ENCODE measurements at regions not wholly inside any gene's neighbourhood (a gene's known extent, or its start where the extent isn't known, plus 50 kb on each side); places are given as distances from the start of the nearest gene placed in this dataset.

DNA sequence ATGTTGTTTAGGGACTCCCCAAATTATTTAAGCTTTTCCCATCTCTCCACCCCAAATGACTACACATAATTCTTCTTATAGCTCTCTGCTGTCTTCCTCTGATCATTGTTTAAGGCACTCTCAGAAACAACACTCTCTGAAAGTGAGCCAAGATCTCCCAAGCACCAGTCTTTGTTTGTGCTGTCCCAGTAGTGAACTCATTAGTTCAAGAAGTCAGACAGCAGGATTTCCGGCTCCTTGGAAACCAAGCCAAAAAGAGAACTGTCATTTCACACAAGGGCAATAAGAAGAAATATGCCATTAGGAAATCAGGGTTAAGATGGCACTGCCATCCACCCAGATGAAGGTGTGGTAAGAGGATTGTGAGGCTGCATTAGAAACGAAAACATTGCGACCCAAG is 83.1 kb downstream of the FZD1 start (continued):
- TF ChIP-seq JUND (IDR thresholded peaks at IDR 0.05; ENCODE audit: borderline replicate concordance, low read depth, low read length) (no peak), JUND (tag; IDR thresholded peaks at IDR 0.05; ENCODE audit: borderline replicate concordance, low read depth, low read length) (no peak)

DNA sequence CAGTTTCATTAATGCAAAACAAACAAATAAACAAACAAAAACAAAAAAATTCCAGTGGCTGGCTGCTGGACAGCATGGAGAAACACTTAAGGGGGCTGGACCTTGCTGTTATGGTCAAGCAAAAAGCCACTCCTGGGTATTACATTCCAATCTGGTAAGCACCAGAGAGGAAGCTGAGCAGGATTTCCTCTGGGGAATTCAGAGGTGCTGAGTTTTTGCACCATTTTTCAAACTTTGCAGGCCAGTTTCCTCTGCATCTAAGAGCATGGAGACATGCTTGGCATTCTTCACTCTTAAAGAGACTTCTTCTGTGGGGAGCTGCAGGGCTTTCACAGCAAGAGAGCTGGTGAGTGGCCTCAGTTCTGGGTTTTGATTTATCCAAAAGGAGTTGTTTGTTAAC is 84.5 kb downstream of the FZD1 start:
- Histone ChIP-seq H2AFZ (ENCODE audit: low read depth, low read length) (no peak overlapping the region), H3K79me2 (ENCODE audit: control insufficient read depth, insufficient read depth, low read length) (no peaks in the 10 kb centered on the region), H3K9me1 (ENCODE audit: control insufficient read depth, insufficient read depth, low read length) (no peaks in the 10 kb centered on the region), H3K9me3 (replicated peaks; ENCODE audit: control insufficient read depth, insufficient read depth, low read depth, low read length) (no peaks in the 10 kb centered on the region), H4K20me1 (replicated peaks; ENCODE audit: control insufficient read depth, insufficient read depth, low read length) (0 out of 2 replicates have a peak, but pooled peaks cover 4% of the 10 kb centered on the region), H3K4me3 (no peak overlapping the region), H3K36me3 (ENCODE audit: control insufficient read depth, insufficient read depth, low read length) (no peaks in the 10 kb centered on the region), H3K27me3 (ENCODE audit: control insufficient read depth in 2 of 2, insufficient read depth in 2 of 2, low read length in 2 of 2) (peaks cover 0 to 9% of the 10 kb centered on the region in 2 experiments; a peak in 3 of 5 replicates), H3K4me2 (ENCODE audit: insufficient read depth, low read length) (no peak overlapping the region), H3K27ac (ENCODE audit: extremely low read depth, low read depth, low read length) (no peak overlapping the region), H3K9ac (ENCODE audit: insufficient read depth in 1 of 2, low read depth in 2 of 2, low read length in 2 of 2) (no peak overlapping the region), H3K4me1 (replicated peaks in 1 of 2; ENCODE audit: control insufficient read depth in 2 of 2, insufficient read depth in 2 of 2, low read length in 2 of 2) (no peaks in the 10 kb centered on the region)
- ChIA-PET CTCF (ENCODE audit: low intra/inter-chr PET ratio) (no interaction called here), POLR2A (no interaction called here)
- in situ Hi-C loops (cut with MboI), result no loop called here
- ATAC-seq, result no peak
- FAIRE-seq, result no peak
- no peak for DNase-seq (ENCODE audit: extremely low read depth in 1 of 4, low spot score in 3 of 4)
- TF ChIP-seq ZBTB17 (CRISPR knock-in tag; IDR thresholded peaks at IDR 0.05), result no peak
- TF ChIP-seq FUS (optimal IDR thresholded peaks at IDR 0.05; ENCODE audit: low read depth, low read length), result no peak
- no peak for TF ChIP-seq U2AF1 (optimal IDR thresholded peaks at IDR 0.05; ENCODE audit: low read depth, low read length)
- no peak for TF ChIP-seq CTBP1 (IDR thresholded peaks at IDR 0.05; ENCODE audit: borderline replicate concordance)
- no peak for TF ChIP-seq KDM1A (IDR thresholded peaks at IDR 0.05)
- TF ChIP-seq ETV6 (IDR thresholded peaks at IDR 0.05; ENCODE audit: borderline replicate concordance in 1 of 2, low read depth in 2 of 2, low read length in 1 of 2), result no peak
- TF ChIP-seq ETV6 (CRISPR knock-in tag; IDR thresholded peaks at IDR 0.05; ENCODE audit: borderline replicate concordance), result no peak
- TF ChIP-seq, protein P1, sequence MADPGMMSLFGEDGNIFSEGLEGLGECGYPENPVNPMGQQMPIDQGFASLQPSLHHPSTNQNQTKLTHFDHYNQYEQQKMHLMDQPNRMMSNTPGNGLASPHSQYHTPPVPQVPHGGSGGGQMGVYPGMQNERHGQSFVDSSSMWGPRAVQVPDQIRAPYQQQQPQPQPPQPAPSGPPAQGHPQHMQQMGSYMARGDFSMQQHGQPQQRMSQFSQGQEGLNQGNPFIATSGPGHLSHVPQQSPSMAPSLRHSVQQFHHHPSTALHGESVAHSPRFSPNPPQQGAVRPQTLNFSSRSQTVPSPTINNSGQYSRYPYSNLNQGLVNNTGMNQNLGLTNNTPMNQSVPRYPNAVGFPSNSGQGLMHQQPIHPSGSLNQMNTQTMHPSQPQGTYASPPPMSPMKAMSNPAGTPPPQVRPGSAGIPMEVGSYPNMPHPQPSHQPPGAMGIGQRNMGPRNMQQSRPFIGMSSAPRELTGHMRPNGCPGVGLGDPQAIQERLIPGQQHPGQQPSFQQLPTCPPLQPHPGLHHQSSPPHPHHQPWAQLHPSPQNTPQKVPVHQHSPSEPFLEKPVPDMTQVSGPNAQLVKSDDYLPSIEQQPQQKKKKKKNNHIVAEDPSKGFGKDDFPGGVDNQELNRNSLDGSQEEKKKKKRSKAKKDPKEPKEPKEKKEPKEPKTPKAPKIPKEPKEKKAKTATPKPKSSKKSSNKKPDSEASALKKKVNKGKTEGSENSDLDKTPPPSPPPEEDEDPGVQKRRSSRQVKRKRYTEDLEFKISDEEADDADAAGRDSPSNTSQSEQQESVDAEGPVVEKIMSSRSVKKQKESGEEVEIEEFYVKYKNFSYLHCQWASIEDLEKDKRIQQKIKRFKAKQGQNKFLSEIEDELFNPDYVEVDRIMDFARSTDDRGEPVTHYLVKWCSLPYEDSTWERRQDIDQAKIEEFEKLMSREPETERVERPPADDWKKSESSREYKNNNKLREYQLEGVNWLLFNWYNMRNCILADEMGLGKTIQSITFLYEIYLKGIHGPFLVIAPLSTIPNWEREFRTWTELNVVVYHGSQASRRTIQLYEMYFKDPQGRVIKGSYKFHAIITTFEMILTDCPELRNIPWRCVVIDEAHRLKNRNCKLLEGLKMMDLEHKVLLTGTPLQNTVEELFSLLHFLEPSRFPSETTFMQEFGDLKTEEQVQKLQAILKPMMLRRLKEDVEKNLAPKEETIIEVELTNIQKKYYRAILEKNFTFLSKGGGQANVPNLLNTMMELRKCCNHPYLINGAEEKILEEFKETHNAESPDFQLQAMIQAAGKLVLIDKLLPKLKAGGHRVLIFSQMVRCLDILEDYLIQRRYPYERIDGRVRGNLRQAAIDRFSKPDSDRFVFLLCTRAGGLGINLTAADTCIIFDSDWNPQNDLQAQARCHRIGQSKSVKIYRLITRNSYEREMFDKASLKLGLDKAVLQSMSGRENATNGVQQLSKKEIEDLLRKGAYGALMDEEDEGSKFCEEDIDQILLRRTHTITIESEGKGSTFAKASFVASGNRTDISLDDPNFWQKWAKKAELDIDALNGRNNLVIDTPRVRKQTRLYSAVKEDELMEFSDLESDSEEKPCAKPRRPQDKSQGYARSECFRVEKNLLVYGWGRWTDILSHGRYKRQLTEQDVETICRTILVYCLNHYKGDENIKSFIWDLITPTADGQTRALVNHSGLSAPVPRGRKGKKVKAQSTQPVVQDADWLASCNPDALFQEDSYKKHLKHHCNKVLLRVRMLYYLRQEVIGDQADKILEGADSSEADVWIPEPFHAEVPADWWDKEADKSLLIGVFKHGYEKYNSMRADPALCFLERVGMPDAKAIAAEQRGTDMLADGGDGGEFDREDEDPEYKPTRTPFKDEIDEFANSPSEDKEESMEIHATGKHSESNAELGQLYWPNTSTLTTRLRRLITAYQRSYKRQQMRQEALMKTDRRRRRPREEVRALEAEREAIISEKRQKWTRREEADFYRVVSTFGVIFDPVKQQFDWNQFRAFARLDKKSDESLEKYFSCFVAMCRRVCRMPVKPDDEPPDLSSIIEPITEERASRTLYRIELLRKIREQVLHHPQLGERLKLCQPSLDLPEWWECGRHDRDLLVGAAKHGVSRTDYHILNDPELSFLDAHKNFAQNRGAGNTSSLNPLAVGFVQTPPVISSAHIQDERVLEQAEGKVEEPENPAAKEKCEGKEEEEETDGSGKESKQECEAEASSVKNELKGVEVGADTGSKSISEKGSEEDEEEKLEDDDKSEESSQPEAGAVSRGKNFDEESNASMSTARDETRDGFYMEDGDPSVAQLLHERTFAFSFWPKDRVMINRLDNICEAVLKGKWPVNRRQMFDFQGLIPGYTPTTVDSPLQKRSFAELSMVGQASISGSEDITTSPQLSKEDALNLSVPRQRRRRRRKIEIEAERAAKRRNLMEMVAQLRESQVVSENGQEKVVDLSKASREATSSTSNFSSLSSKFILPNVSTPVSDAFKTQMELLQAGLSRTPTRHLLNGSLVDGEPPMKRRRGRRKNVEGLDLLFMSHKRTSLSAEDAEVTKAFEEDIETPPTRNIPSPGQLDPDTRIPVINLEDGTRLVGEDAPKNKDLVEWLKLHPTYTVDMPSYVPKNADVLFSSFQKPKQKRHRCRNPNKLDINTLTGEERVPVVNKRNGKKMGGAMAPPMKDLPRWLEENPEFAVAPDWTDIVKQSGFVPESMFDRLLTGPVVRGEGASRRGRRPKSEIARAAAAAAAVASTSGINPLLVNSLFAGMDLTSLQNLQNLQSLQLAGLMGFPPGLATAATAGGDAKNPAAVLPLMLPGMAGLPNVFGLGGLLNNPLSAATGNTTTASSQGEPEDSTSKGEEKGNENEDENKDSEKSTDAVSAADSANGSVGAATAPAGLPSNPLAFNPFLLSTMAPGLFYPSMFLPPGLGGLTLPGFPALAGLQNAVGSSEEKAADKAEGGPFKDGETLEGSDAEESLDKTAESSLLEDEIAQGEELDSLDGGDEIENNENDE (IDR thresholded peaks at IDR 0.05; ENCODE audit: low read depth, low read length), result no peak
- TF ChIP-seq TCF7L2 (IDR thresholded peaks at IDR 0.05; ENCODE audit: low read depth, low read length), result no peak
- BruUV-seq (replicated peaks), result no TSS peak
- intact Hi-C loops (cut with micrococcal nuclease), result no loop called here
